AG10803 (cell line): ENCODE measurements at regions not wholly inside any gene's neighbourhood (a gene's known extent, or its start where the extent isn't known, plus 50 kb on each side); places are given as distances from the start of the nearest gene placed in this dataset.
"Not testable (repeated sequence)": the region's sequence is repeated elsewhere in the genome, so short reads cannot be mapped to it uniquely, and the experiment has no call there.

Experiments
- DNase-seq: peaks from one replicate; pipeline ENCODE4 v3.0.0; 2010; ENCODE audit warnings: low read depth
- H3K4me3 ChIP-seq: 2 replicates; pipeline ENCODE4 v1.5.1; 2011; ENCODE audit warnings: mild to moderate bottlenecking, low read length, control low read depth
- TF ChIP-seq, protein P1 (sequence below): conservative IDR thresholded peaks from 2 replicates; pipeline ENCODE4 v1.5.1; 2011; ENCODE audit warnings: mild to moderate bottlenecking, low read length, control low read depth, inconsistent platforms

DNA sequence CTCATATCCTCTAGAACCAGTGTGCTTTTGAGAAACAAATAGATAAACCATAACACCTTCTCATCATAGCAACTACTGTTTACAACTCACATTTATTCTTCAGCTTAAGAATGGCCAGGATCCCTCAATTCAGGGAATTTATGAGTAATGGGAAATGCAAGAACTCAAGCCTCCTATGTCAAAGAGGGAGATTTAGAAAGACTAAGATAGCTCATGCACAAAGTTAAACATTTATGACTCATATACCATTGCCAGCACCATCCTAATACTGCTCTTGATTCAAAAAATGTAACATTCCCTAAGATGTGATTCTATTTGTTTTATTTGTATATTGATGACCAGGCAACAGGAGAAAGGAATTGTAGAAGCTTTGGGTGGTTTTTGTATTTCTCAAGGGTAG is 172.8 kb downstream of the CYP26B1 start:
- H3K4me3 ChIP-seq: no peak overlapping the region
- TF ChIP-seq, protein P1, sequence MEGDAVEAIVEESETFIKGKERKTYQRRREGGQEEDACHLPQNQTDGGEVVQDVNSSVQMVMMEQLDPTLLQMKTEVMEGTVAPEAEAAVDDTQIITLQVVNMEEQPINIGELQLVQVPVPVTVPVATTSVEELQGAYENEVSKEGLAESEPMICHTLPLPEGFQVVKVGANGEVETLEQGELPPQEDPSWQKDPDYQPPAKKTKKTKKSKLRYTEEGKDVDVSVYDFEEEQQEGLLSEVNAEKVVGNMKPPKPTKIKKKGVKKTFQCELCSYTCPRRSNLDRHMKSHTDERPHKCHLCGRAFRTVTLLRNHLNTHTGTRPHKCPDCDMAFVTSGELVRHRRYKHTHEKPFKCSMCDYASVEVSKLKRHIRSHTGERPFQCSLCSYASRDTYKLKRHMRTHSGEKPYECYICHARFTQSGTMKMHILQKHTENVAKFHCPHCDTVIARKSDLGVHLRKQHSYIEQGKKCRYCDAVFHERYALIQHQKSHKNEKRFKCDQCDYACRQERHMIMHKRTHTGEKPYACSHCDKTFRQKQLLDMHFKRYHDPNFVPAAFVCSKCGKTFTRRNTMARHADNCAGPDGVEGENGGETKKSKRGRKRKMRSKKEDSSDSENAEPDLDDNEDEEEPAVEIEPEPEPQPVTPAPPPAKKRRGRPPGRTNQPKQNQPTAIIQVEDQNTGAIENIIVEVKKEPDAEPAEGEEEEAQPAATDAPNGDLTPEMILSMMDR: no peak
- DNase-seq: peak; percentile 55

GRCh38 chr2:71971493-71971892 is 176.2 kb downstream of the CYP26B1 start:
- DNase-seq: no peak
- TF ChIP-seq, protein P1: no peak
- no peak overlapping the region for H3K4me3 ChIP-seq

- H3K4me3 ChIP-seq: no peak overlapping the region
- no peak for DNase-seq
- TF ChIP-seq, protein P1: no peak
Observed at GRCh38 chr2:71965530-71965929, 182.1 kb downstream of the CYP26B1 start.

DNA sequence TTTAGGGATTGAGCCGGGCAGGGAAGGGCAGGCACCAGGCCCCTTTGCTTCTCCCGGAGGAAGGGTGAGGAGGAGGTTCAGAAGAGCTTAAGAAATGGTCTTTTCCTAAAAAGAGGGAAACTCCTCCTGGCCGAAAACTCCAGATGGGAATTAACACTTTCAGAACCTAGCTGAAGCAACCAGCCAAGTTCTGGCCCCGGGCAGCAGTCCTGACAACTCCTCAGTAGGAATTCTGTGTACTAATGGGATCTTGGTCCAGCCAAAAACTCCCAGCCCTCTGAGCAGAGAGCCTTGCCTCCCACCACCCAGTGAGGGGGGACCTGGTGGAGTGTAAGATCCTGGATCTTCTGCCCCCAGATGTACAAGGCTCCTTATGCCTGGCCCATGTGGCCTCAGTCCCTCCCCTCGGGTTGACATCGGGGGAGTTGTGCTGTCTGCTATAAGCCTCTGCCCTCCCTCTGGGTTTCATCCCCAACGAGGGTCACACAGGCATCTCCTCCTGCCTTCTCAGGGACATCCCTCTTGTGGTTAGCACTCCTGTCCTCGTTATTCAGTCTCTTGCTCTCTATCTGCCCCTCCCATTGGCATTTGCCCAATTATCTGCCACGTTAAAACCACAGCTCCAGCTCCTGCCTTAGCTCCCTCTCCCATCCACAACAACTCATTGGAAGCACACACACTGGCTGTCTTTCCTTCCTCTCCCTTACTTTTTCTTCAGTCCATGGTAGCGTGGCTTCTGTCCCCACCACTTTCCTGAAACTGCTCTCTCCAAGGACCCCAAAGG is 184.6 kb downstream of the CYP26B1 start:
- TF ChIP-seq, protein P1: no peak
- peak; percentile 49 for DNase-seq
- no peak overlapping the region for H3K4me3 ChIP-seq

DNA sequence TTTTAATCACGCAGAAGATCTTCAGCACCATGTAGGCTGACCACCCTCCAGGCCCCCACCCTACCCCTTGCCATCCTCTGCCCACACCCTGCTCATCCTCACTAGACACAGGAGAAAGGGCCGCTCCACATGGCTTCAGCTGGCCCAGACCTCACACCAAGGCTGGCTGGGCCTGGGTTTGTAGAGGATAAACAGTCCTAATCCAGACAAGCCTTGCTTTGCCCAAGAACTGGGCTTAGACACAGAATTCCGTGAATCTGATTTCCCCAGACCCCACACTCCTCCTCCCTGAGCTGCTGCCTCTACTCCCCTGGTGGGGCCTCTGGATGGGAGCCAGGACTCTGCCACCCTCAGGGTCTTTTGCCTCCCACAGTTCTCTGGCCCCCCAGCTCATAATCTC is 185.3 kb downstream of the CYP26B1 start:
- TF ChIP-seq, protein P1: no peak
- no peak overlapping the region for H3K4me3 ChIP-seq
- no peak for DNase-seq

- DNase-seq: no peak
- H3K4me3 ChIP-seq: no peak overlapping the region
- TF ChIP-seq, protein P1: no peak
Observed at GRCh38 chr2:71961289-71962027, 186.2 kb downstream of the CYP26B1 start.

DNA sequence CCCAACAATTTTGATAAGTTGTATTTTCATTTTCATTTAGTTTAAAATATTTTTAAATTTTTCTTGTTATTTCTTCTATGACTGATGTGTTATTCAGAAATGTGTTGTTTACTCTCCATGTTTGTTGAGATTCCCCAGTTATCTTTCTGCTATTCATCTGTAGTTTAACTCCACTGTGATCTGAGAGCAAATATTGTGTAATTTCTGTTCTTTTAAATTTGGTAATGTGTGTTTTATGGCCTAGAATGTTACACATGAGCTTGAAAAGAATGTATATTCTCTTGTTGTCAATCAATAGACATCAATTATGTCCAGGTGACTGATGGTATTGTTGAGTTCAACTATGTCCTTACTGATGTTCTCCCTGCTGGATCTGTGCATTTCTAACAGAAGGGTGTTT is 188.2 kb downstream of the CYP26B1 start:
- H3K4me3 ChIP-seq: no peak overlapping the region
- TF ChIP-seq, protein P1: no peak
- no peak for DNase-seq

DNA sequence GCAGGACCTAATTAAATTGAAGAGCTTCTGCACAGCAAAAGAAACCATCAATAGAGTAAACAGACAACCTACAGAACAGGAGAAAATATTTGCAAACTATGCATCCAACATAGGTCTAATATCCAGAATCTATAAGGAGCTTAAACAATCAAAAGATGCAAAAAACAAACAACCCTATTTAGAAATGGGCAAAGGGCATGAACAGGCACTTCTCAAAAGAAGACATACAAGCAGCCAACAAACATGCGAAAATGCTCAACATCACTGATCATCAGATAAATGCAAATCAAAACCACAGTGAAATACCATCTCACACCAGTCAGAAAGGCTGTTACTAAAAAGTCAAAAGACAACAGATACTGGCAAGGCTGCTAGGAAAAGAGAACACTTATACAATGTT is 189.2 kb downstream of the CYP26B1 start:
- H3K4me3 ChIP-seq, DNase-seq: not testable (repeated sequence)
